Smooth muscle cell (in vitro differentiated cells): ENCODE measurements at regions not wholly inside any gene's neighbourhood (a gene's known extent, or its start where the extent isn't known, plus 50 kb on each side); places are given as distances from the start of the nearest gene placed in this dataset.

ENCODE experiments used
- DNase-seq: peaks from one replicate; lab custom pipeline; 2025; ENCODE audit not compliant: unreplicated experiment; lab: John Stamatoyannopoulos, UW
- H2AFZ ChIP-seq: fragments of 200-600 bp; sonication (generic); 2 replicates; pipeline ENCODE4 v1.6.0; 2016; ENCODE audit warnings: antibody characterized with exemption, low read depth, mild to moderate bottlenecking
- H3F3A ChIP-seq: fragments of 200-600 bp; sonication (generic); 2 replicates; pipeline ENCODE4 v1.6.0; 2017; ENCODE audit warnings: antibody characterized with exemption, low read depth
- H3K27ac ChIP-seq: fragments of 200-600 bp; sonication (generic); 2 replicates; pipeline ENCODE4 v1.5.1; 2016; ENCODE audit warnings: low read depth, mild to moderate bottlenecking
- H3K27me3 ChIP-seq: fragments of 200-600 bp; sonication (generic); 2 replicates; pipeline ENCODE4 v1.6.1; 2016; ENCODE audit warnings: low read depth, mild to moderate bottlenecking
- H3K36me3 ChIP-seq: fragments of 200-600 bp; sonication (generic); 2 replicates; pipeline ENCODE4 v1.5.1; 2016; ENCODE audit warnings: low read depth
- H3K4me1 ChIP-seq: fragments of 200-600 bp; sonication (generic); 2 replicates; pipeline ENCODE4 v1.5.1; 2016; ENCODE audit warnings: low read depth
- H3K4me2 ChIP-seq: fragments of 200-600 bp; sonication (generic); 2 replicates; pipeline ENCODE4 v1.6.0; 2016; ENCODE audit warnings: mild to moderate bottlenecking
- H3K4me3 ChIP-seq: fragments of 200-600 bp; sonication (generic); 2 replicates; pipeline ENCODE4 v1.5.1; 2016; ENCODE audit warnings: mild to moderate bottlenecking
- H3K79me2 ChIP-seq: fragments of 200-600 bp; sonication (generic); 2 replicates; pipeline ENCODE4 v1.6.0; 2016; ENCODE audit warnings: low read depth, mild to moderate bottlenecking
- H3K9ac ChIP-seq: fragments of 200-600 bp; sonication (generic); 2 replicates; pipeline ENCODE4 v1.6.0; 2016; ENCODE audit warnings: low read depth
- H3K9me3 ChIP-seq: fragments of 200-600 bp; sonication (generic); replicated peaks from 2 replicates; pipeline ENCODE4 v1.5.1; 2016; ENCODE audit warnings: low read depth
- H4K20me1 ChIP-seq: fragments of 200-600 bp; sonication (generic); 2 replicates; pipeline ENCODE4 v1.6.0; 2016; ENCODE audit warnings: low read depth
- CTCF ChIP-seq: fragments of 200-600 bp; sonication (generic); IDR thresholded peaks from 2 replicates; pipeline ENCODE4 v1.5.1; 2017; ENCODE audit warnings: borderline replicate concordance, mild to moderate bottlenecking, antibody characterized with exemption; ENCODE audit not compliant: insufficient read depth, poor library complexity, severe bottlenecking
- WGBS: methylation state at CpG from one replicate; pipeline ENCODE4 v1.1.7; 2016; ENCODE audit warnings: low lambda C conversion rate; 5-methylcytosine and 5-hydroxymethylcytosine counted together

- Histone ChIP-seq H3K4me1 (peaks cover 4% of the 10 kb centered on the region), H2AFZ (no peak overlapping the region), H3K79me2 (no peaks in the 10 kb centered on the region), H3F3A (no peaks in the 10 kb centered on the region), H3K27ac (no peak overlapping the region), H3K4me2 (no peak overlapping the region), H4K20me1 (no peaks in the 10 kb centered on the region), H3K4me3 (no peak overlapping the region), H3K9ac (no peak overlapping the region), H3K9me3 (no peaks in the 10 kb centered on the region), H3K36me3 (no peaks in the 10 kb centered on the region), H3K27me3 (peaks cover 25% of the 10 kb centered on the region)
- DNase-seq: no peak
- no peak for TF ChIP-seq CTCF
- 84% methylated on average over 9 of the region's 9 CpGs for WGBS
These were observed 214.7 kb downstream of the EMX2 start for GRCh38 chr10:117757086-117757720.

- Histone ChIP-seq H3K4me3 (no peak overlapping the region), H3K79me2 (no peaks in the 10 kb centered on the region), H2AFZ (no peak overlapping the region), H3K27me3 (peaks cover 33% of the 10 kb centered on the region), H3K4me1 (peaks cover 4% of the 10 kb centered on the region), H4K20me1 (no peaks in the 10 kb centered on the region), H3K4me2 (no peak overlapping the region), H3K27ac (no peak overlapping the region), H3K9me3 (no peaks in the 10 kb centered on the region), H3K9ac (no peak overlapping the region), H3F3A (no peaks in the 10 kb centered on the region), H3K36me3 (no peaks in the 10 kb centered on the region)
- no peak for DNase-seq
- no peak for TF ChIP-seq CTCF
- WGBS: 93% methylated on average over 11 of the region's 11 CpGs
These were observed 216.7 kb downstream of the EMX2 start for GRCh38 chr10:117759266-117759665.

- Histone ChIP-seq H3K27me3 (peaks cover 48% of the 10 kb centered on the region), H3K9ac (no peak overlapping the region), H2AFZ (no peak overlapping the region), H3K79me2 (no peaks in the 10 kb centered on the region), H3K27ac (no peak overlapping the region), H3K9me3 (no peaks in the 10 kb centered on the region), H3K4me3 (no peak overlapping the region), H3K4me1 (no peaks in the 10 kb centered on the region), H3F3A (no peaks in the 10 kb centered on the region), H3K4me2 (no peak overlapping the region), H4K20me1 (no peaks in the 10 kb centered on the region), H3K36me3 (no peaks in the 10 kb centered on the region)
- WGBS: 88% methylated on average over 6 of the region's 6 CpGs
- no peak for TF ChIP-seq CTCF
- DNase-seq: no peak
These were observed 219.1 kb downstream of the EMX2 start for GRCh38 chr10:117761695-117762094.

GRCh38 chr10:117762126-117762818 is 219.7 kb downstream of the EMX2 start:
- H3K4me3 ChIP-seq: no peak overlapping the region
- no peaks in the 10 kb centered on the region for H3F3A ChIP-seq
- no peaks in the 10 kb centered on the region for H3K9me3 ChIP-seq
- no peak overlapping the region for H2AFZ ChIP-seq
- H3K4me1 ChIP-seq: no peaks in the 10 kb centered on the region
- no peak for DNase-seq
- TF ChIP-seq CTCF: no peak
- no peaks in the 10 kb centered on the region for H3K79me2 ChIP-seq
- H4K20me1 ChIP-seq: no peaks in the 10 kb centered on the region
- H3K36me3 ChIP-seq: no peaks in the 10 kb centered on the region
- 89% methylated on average over 14 of the region's 14 CpGs for WGBS
- H3K4me2 ChIP-seq: no peak overlapping the region
- peaks cover 48% of the 10 kb centered on the region for H3K27me3 ChIP-seq
- no peak overlapping the region for H3K9ac ChIP-seq
- H3K27ac ChIP-seq: no peak overlapping the region
